HG02678 (cell line): ENCODE measurements at regions not wholly inside any gene's neighbourhood (a gene's known extent, or its start where the extent isn't known, plus 50 kb on each side); places are given as distances from the start of the nearest gene placed in this dataset.

Experiments used
- ATAC-seq: cut with Tn5 transposase; IDR thresholded peaks from one replicate; pipeline ENCODE4 v1.9.1; 2021; ENCODE audit warnings: mild to moderate bottlenecking, moderate library complexity; ENCODE audit not compliant: unreplicated experiment

DNA sequence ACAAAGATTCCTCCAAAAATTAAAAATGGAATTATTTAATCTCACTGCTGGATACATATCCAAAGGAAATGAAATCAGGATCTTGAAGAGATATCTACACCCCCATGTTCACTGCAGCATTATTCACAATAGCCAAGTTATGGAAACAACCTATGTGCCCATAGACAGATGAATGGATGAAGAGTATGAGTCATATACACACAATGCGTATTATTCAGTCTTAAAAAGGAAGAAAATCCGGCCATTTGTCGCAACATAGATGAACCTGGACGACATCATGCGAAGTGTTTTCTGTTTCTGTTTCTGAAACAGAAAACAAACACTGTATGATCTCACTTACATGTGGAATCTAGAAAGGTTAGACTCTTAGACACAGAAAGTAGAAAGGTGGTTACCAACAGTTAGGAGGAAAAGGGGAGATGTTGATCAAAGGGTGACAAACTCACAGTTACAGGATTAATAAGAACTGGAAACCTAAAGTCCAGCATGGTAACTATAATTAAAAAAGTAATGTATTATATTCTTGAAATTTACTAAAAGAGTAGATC, 87.8 kb upstream of the ERBB4 start:
- ATAC-seq: no peak

DNA sequence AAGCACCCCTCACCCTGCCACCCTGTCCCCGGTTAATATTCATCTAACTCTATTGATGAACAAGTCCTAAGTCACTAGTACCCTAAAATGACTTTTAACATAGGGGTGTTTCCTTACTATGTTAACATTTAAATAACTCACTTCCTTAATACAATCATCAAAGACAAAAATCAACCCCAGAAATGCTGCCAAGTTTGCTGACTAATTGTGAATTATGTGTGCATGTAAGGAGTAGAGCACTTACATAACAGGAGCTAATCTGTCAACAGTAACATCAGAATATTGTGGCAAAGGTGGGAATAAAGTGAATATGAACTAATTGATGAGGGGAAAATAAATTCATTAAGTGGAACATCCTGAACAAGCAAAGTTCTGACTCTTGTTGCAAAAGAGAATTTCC, 81.4 kb upstream of the ERBB4 start:
- ATAC-seq: no peak

DNA sequence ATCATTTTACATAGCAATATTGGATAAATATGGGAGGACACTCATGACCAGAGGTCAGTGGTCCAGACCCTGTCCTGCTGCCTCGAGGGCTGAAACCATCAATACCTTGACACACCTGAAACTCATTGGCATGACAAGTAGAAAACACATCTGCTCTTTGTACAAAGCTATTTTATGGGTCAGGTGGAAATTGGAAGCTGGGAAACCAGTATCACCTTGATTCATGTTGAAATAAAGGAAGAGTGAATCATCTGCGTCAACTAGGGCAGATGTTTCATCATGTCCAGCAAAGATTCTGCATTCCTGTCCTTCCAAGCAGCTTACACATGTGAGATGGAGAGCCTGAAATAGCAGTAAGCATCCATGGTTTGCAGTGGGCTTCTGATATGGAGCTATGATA, 80.0 kb upstream of the ERBB4 start:
- no peak for ATAC-seq

DNA sequence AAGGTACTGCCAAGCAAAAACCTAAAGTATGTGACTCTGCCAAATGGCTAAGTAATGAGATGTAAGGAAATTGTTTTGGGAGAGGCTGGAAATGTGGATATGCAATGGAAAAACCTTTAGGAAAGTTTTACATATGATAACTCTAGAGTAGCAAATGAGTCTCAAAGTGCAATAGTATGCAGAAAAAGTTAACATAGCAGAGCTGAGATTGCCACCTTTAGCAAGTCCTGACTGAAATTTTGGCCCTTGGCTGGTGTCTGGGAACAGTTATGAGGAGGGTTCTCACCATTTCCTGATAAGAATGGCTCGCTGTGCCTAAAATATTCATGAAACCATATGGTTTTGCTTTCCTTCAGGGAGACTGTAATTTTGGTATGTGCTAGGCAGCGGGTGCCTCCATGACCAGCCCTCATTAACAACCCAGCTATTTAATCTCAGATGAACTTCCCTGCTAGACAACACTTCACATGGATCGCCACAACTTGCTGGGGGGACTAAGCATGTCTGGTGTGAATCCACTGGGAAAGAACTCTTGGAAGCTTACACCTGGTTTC, 72.3 kb upstream of the ERBB4 start:
- ATAC-seq: no peak

DNA sequence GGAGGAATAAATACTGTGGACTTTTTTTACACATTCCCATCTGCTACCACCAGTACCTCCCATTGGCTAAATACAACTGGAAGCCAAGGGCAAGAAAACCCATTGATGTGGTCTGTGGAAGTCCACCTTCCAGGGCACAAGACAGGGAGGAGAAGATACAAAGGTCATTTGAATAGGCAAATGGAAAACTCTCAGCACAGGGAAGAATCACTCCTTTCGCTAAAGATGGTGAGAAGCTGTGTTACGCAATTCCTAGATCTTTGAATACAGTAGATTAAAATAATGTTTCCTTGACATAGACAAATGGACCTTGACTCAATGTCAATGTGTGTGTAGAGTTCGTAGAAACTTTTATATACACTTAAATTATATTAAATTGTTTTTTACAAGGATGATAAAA, 70.9 kb upstream of the ERBB4 start:
- ATAC-seq: no peak

DNA sequence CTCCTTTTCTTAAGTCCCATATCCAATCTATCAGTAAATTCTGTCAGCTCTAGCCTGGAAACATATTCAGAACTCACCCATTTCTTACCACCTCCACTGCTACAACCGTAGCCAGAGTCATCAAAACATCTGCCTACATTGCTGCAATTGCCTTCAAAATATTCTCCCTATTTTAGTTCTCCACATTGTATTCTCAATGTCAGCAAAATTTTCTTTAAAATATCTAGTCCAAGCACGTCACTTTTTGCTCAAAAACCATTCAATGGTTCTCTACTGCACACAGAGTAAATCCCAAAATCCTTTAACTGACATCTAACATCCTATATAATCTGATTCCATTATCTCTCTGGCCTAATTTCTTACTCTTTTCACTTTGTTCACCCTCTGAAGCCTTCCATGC, 68.5 kb upstream of the ERBB4 start:
- no peak for ATAC-seq

DNA sequence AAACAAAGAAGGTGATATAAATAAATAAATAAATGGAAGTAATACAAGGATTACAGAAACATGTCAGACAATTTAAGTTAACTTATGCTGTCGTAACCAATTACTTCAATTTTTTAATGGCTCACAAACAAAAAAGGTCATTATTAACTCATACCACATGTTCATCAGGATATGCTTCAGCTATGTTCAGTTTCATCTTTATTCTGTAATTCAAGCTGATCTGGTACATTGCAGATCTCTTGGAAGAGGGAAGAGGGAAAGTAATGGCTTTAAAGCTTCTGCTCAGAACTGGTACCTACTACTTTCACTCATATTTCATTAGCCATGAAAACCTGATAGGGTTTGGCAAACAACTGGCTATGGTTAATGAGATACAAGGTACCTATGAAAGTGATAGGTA, 67.6 kb upstream of the ERBB4 start:
- ATAC-seq: no peak

DNA sequence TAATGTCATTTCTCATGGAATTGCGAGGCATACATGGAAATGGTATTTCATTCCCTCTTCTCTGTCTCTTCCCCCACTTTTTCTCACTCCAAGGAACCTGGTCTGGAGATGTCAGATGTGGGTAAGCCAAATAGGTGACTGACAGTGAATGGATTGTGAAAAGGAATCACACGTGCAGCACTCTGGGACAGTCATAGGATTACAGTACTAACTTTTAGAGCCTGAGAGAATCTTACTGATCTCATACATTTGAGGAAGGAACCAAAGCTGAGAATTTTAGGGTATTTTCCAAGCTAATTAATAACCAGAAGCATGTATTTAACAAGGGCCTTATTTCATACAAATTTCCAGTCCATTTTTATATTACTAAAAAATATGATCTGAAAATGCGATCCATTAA, 58.1 kb upstream of the ERBB4 start:
- peak; percentile 42 for ATAC-seq

GRCh38 chr2:212596276-212596675, 57.7 kb upstream of the ERBB4 start:
- no peak for ATAC-seq

DNA sequence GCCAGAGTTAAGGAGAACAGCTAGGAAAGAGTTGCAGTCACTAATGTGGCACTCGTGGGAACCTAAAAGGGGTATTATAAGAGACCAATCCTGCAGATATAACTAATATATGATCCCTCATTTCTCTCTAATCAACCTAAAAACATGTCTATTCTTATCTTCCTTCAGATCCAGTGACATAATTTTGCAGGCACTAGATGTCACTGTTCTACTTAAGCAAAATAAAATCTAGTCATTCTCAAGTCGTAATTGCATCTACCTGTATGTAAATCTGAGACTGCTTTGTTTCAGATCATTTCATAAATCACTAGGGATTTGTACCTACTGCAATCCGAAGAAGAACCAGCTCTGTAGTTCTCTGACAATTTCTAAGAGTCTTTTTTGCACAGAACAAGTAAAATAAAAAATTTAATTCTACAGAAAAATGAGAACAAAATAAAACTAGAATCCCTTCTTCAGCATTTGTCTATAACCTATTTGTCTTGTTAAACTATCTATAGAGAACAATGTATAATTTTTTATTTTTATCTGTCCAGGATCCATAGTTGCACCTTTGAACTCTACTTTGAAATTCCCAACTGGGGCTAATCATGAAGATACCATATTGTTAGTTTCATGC, 56.5 kb upstream of the ERBB4 start:
- no peak for ATAC-seq

DNA sequence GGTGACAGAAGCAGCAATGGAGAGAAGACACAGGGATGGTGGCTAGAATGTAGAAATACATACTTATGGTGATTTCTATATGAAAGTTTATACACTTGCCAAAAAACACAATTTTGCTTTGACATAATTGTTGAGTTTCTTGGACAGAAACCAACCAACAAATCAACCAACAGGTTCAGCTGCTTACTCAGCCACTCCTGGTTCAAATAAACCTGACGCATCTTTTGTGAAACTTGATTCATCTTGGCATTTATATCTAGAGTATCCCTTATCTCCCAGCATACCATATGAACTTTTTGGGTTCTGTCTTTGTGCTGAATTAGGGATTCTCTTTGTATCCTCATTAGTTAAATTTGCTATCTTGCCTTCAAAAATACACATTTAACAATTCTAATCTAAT, 54.1 kb upstream of the ERBB4 start:
- no peak for ATAC-seq
